ENCODE measurements at regions not wholly inside any gene's neighbourhood (a gene's known extent, or its start where the extent isn't known, plus 50 kb on each side); places are given as distances from the start of the nearest gene placed in this dataset.

DNA sequence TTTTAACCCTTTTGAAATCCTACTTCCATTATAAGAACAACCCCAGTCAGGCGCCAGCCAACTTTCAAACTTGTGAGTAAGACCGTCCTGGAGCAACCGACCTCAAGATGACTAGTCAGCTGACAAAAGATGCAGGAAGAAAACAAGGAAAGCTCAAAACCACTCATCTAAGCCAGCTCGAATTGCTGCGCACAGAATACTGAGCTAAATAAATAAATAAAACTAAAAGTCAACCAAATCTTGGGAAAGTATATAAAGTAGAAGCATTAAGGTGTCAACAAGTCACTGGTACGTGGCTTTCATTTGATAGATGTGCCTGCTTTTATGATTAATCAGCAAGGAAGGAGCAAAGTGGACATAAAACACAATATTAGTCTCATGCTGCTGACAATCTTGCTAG, 1269.8 kb downstream of the XPNPEP1 start:
- TF ChIP-seq, protein P1, sequence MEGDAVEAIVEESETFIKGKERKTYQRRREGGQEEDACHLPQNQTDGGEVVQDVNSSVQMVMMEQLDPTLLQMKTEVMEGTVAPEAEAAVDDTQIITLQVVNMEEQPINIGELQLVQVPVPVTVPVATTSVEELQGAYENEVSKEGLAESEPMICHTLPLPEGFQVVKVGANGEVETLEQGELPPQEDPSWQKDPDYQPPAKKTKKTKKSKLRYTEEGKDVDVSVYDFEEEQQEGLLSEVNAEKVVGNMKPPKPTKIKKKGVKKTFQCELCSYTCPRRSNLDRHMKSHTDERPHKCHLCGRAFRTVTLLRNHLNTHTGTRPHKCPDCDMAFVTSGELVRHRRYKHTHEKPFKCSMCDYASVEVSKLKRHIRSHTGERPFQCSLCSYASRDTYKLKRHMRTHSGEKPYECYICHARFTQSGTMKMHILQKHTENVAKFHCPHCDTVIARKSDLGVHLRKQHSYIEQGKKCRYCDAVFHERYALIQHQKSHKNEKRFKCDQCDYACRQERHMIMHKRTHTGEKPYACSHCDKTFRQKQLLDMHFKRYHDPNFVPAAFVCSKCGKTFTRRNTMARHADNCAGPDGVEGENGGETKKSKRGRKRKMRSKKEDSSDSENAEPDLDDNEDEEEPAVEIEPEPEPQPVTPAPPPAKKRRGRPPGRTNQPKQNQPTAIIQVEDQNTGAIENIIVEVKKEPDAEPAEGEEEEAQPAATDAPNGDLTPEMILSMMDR (IDR thresholded peaks at IDR 0.05; ENCODE audit: extremely low read depth, insufficient read depth, missing control alignments), result no peak
- DNase-seq (ENCODE audit: low spot score), result no peak
- in situ Hi-C loops (cut with MboI; ENCODE audit: low pct_unique_long_range_greater_than_20kb, low sequenced_read_pairs, unreplicated experiment), result no loop called here

DNA sequence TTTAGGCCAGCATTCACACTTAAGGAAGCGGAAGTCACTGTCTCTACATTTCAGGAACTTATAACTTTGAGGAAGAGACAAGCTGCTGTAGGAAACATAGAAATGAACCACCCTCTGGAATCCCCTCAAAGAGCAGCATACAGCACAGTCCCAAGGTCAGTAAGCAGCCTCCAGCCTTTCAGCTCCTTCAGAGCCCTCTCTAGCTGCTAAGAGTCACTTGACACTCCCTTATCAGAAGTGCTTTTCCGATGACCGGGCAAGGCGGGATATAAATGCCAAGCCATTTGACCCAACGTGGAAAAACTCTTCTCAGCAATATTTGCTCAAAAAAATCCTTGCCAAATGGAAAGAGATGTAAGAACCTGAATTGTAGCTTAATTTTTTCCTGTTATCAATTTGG, 1284.3 kb downstream of the XPNPEP1 start:
- no peak for DNase-seq (ENCODE audit: low spot score)
- in situ Hi-C loops (cut with MboI; ENCODE audit: low pct_unique_long_range_greater_than_20kb, low sequenced_read_pairs, unreplicated experiment), result no loop called here
- TF ChIP-seq, protein P1 (IDR thresholded peaks at IDR 0.05; ENCODE audit: extremely low read depth, insufficient read depth, missing control alignments), result no peak

DNA sequence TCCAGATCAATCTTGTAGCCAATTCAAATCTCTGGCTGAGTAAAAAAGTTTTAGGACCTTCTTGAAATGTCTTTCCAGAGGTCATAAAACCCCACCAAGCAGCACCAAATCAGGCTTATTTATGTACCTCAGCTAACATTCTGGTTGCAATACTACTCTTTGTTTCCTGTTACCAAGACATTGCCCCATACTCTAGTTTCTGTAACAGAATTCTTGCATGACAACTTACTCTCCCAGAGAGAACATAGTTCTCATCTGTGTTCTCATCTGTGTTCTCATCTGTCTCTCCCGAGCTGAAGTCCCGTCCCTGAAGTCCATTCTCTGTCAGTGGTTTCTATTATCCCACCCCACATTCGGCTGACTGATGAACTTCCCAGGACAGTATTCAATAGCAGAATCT, 1285.1 kb downstream of the XPNPEP1 start:
- DNase-seq (ENCODE audit: low spot score), result no peak
- TF ChIP-seq, protein P1 (IDR thresholded peaks at IDR 0.05; ENCODE audit: extremely low read depth, insufficient read depth, missing control alignments), result no peak
- in situ Hi-C loops (cut with MboI; ENCODE audit: low pct_unique_long_range_greater_than_20kb, low sequenced_read_pairs, unreplicated experiment), result no loop called here

DNA sequence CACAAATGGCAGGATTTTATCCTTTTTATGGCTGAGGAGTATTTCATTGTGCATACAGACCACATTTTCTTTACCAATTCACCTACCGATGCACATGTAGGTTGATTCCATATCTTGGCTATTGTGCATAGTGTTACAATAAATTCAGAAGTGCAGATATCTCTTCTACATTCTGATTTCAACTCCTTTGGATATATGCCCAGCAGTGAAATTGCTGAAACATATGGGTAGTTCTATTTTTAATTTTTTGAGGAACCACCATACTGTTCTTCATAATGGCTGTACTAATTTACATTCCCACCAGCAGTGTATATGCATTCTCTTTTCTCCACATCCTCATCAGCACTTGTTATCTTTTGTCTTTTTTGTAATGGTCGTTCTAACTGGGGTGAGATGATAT, 1290.3 kb downstream of the XPNPEP1 start:
- in situ Hi-C loops (cut with MboI; ENCODE audit: low pct_unique_long_range_greater_than_20kb, low sequenced_read_pairs, unreplicated experiment), result no loop called here
- TF ChIP-seq, protein P1 (IDR thresholded peaks at IDR 0.05; ENCODE audit: extremely low read depth, insufficient read depth, missing control alignments), result no peak
- DNase-seq (ENCODE audit: low spot score), result no peak

DNA sequence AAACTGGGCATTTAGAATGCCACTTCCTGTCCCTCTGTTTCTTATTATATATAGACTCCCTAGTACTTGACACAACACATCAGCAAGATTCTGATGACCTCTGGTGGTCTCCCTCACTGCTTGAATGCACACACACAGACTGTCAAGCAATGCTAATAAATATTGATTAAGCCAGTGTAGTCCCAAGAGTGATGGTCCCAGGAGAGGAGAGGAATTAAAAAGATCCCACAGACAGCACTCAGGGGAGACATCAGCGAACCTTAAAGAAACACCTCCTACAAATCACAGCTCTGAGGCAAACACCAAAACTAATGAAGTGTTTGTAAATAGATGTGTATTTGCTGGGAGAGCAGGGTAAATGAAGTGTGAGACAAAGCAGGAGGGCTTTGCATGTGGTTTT, 1291.2 kb downstream of the XPNPEP1 start:
- in situ Hi-C loops (cut with MboI; ENCODE audit: low pct_unique_long_range_greater_than_20kb, low sequenced_read_pairs, unreplicated experiment), result no loop called here

DNA sequence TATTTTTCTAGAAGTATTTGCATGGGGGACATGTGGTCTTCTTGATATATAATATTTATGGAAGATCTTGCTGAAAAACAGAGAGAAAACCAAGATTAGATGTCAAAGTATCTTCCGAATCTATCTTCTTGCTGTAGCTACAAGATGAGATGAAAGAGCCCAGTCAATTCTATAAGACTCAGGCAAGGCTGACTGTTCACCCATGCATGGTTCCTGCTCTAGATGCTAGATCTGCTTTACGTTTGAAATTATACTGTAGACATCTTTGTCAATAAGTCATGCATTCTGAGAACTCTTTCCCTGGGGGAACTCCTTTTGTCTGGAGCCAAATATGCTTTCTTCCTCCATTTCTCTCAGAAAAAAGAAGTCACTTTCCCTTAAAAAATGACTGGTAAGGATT, 1292.0 kb downstream of the XPNPEP1 start:
- DNase-seq (ENCODE audit: low spot score), result peak; percentile 4

More for the DNA sequence above, 1291.2 kb downstream of the XPNPEP1 start:
- no peak for DNase-seq (ENCODE audit: low spot score)
- TF ChIP-seq, protein P1 (IDR thresholded peaks at IDR 0.05; ENCODE audit: extremely low read depth, insufficient read depth, missing control alignments), result no peak

More for the DNA sequence above, 1292.0 kb downstream of the XPNPEP1 start:
- in situ Hi-C loops (cut with MboI; ENCODE audit: low pct_unique_long_range_greater_than_20kb, low sequenced_read_pairs, unreplicated experiment), result no loop called here
- TF ChIP-seq, protein P1 (IDR thresholded peaks at IDR 0.05; ENCODE audit: extremely low read depth, insufficient read depth, missing control alignments), result no peak
